Calu3 (cell line): ENCODE measurements at regions not wholly inside any gene's neighbourhood (a gene's known extent, or its start where the extent isn't known, plus 50 kb on each side); places are given as distances from the start of the nearest gene placed in this dataset.
A peak's percentile ranks its signal among the peaks of the same experiment; 100 is the strongest.

ENCODE experiments used
- BruUV-seq: library from RNA; stranded (reverse); fragments of 400-500 nt; replicated peaks from 2 replicates; lab custom pipeline; 2021; lab: Mats Ljungman, UMichigan
- CTCF ChIA-PET: fragments of 300-600 bp; sonication (Branson Sonifier 250); formaldehyde crosslinking; loops from one replicate; lab custom pipeline; 2022; ENCODE audit warnings: antibody characterized with exemption; lab: Charles Lee
- DNase-seq: peaks from one replicate; pipeline ENCODE4 v3.0.0; 2022
- H3K27ac Mint-ChIP-seq: one replicate; pipeline ENCODE4 v1.8.0; 2022; ENCODE audit warnings: mixed read lengths; ENCODE audit not compliant: unreplicated experiment
- H3K27me3 Mint-ChIP-seq: one replicate; pipeline ENCODE4 v1.8.0; 2022; ENCODE audit warnings: mixed read lengths; ENCODE audit not compliant: unreplicated experiment
- H3K36me3 Mint-ChIP-seq: one replicate; pipeline ENCODE4 v1.8.0; 2022; ENCODE audit warnings: mild to moderate bottlenecking, moderate library complexity, mixed read lengths; ENCODE audit not compliant: insufficient read depth, unreplicated experiment
- H3K4me1 Mint-ChIP-seq: one replicate; pipeline ENCODE4 v1.8.0; 2022; ENCODE audit warnings: mild to moderate bottlenecking, low read depth, mixed read lengths; ENCODE audit not compliant: unreplicated experiment
- H3K4me3 Mint-ChIP-seq: one replicate; pipeline ENCODE4 v1.8.0; 2022; ENCODE audit warnings: mild to moderate bottlenecking, low read depth, moderate library complexity, mixed read lengths; ENCODE audit not compliant: unreplicated experiment
- H3K9me3 Mint-ChIP-seq: one replicate; pipeline ENCODE4 v1.8.0; 2022; ENCODE audit warnings: low read depth, mixed read lengths; ENCODE audit not compliant: unreplicated experiment
- CTCF ChIP-seq: fragments of 200-600 bp; IDR thresholded peaks from one replicate; pipeline ENCODE4 v1.8.0; 2022; ENCODE audit warnings: antibody characterized with exemption; ENCODE audit not compliant: unreplicated experiment
- intact Hi-C: fragments of 100-400 bp; cut with micrococcal nuclease; formaldehyde crosslinking; loops from one replicate; pipeline ENCODE4 v1.10.0; 2022; ENCODE audit not compliant: unreplicated experiment

- TF ChIP-seq CTCF = no peak
- intact Hi-C loops = no loop called here
- no peaks in the 10 kb centered on the region for H3K36me3 Mint-ChIP-seq
- H3K27ac Mint-ChIP-seq = peak overlapping the region; percentile 35
- H3K4me1 Mint-ChIP-seq = peaks cover 9% of the 10 kb centered on the region
- no peak for DNase-seq
- no TSS peak for BruUV-seq
- peak overlapping the region; percentile 35 for H3K4me3 Mint-ChIP-seq
- no peaks in the 10 kb centered on the region for H3K27me3 Mint-ChIP-seq
- CTCF ChIA-PET = no interaction called here
- H3K9me3 Mint-ChIP-seq = peaks cover 9% of the 10 kb centered on the region
Observed at GRCh38 chr2:139293992-139294548, 513.9 kb upstream of the NXPH2 start.

GRCh38 chr2:139281124-139281523 is 500.9 kb upstream of the NXPH2 start:
- no TSS peak for BruUV-seq
- Mint-ChIP-seq H3K27me3 (no peaks in the 10 kb centered on the region), H3K27ac (no peak overlapping the region), H3K36me3 (no peaks in the 10 kb centered on the region), H3K9me3 (peaks cover 5% of the 10 kb centered on the region), H3K4me3 (no peak overlapping the region), H3K4me1 (no peaks in the 10 kb centered on the region)
- CTCF ChIA-PET = no interaction called here
- DNase-seq = no peak
- intact Hi-C loops = no loop called here
- no peak for TF ChIP-seq CTCF

GRCh38 chr2:139271879-139272278 is 491.7 kb upstream of the NXPH2 start:
- intact Hi-C loops = no loop called here
- no peak for TF ChIP-seq CTCF
- H3K4me3 Mint-ChIP-seq = no peak overlapping the region
- BruUV-seq = no TSS peak
- H3K4me1 Mint-ChIP-seq = no peaks in the 10 kb centered on the region
- H3K27ac Mint-ChIP-seq = no peak overlapping the region
- CTCF ChIA-PET = no interaction called here
- H3K27me3 Mint-ChIP-seq = no peaks in the 10 kb centered on the region
- no peak for DNase-seq
- H3K9me3 Mint-ChIP-seq = no peaks in the 10 kb centered on the region
- H3K36me3 Mint-ChIP-seq = no peaks in the 10 kb centered on the region

- CTCF ChIA-PET = no interaction called here
- no peak for TF ChIP-seq CTCF
- no TSS peak for BruUV-seq
- H3K27ac Mint-ChIP-seq = no peak overlapping the region
- no peak overlapping the region for H3K4me3 Mint-ChIP-seq
- no peaks in the 10 kb centered on the region for H3K9me3 Mint-ChIP-seq
- intact Hi-C loops = no loop called here
- H3K27me3 Mint-ChIP-seq = no peaks in the 10 kb centered on the region
- H3K36me3 Mint-ChIP-seq = no peaks in the 10 kb centered on the region
- no peak for DNase-seq
- H3K4me1 Mint-ChIP-seq = no peaks in the 10 kb centered on the region
Observed at GRCh38 chr2:139271149-139271548, 491.0 kb upstream of the NXPH2 start.
